Right atrium auricular region (tissue), 2 donors: ENCODE measurements at regions not wholly inside any gene's neighbourhood (a gene's known extent, or its start where the extent isn't known, plus 50 kb on each side); places are given as distances from the start of the nearest gene placed in this dataset.

Experiments
- DNase-seq: peaks from one replicate; pipeline ENCODE4 v3.0.0-alpha.2; 2019; ENCODE audit warnings: low spot score
- H3K27ac ChIP-seq, 2 donors: fragments of 200-600 bp; sonication (generic); 1 replicate in 1 of 2; 2 replicates in 1 of 2; pipeline ENCODE4 v1.5.1; 2016 to 2019
- H3K27me3 ChIP-seq, 2 donors: fragments of 200-600 bp; sonication (generic); one replicate each; pipeline versions ENCODE4 v1.5.1 to v1.6.0; 2017 to 2019
- H3K36me3 ChIP-seq: fragments of 200-600 bp; sonication (generic); one replicate; pipeline ENCODE4 v1.5.1; 2016
- H3K4me1 ChIP-seq, 2 donors: fragments of 200-600 bp; sonication (generic); one replicate each; pipeline versions ENCODE4 v1.5.1 to v1.6.0; 2017 to 2019
- H3K4me3 ChIP-seq, 2 donors: fragments of 200-600 bp; sonication (generic); 1 replicate in 1 of 2; 2 replicates in 1 of 2; pipeline ENCODE4 v1.5.1; 2017 to 2019; ENCODE audit warnings: mild to moderate bottlenecking in 1 of 2, moderate library complexity in 1 of 2
- H3K9me3 ChIP-seq, 2 donors: fragments of 200-600 bp; sonication (generic); one replicate each; pipeline ENCODE4 v1.5.1; 2019
- CTCF ChIP-seq, 2 donors: fragments of 200-600 bp; sonication (generic); IDR thresholded peaks; one replicate each; pipeline ENCODE4 v1.5.1; 2019; ENCODE audit warnings: antibody characterized with exemption in 2 of 2

GRCh38 chr5:118193194-118193905 is 795.0 kb downstream of the DTWD2 start:
- Histone ChIP-seq H3K9me3 (no peaks in the 10 kb centered on the region), H3K36me3 (no peaks in the 10 kb centered on the region), H3K4me1 (no peaks in the 10 kb centered on the region), H3K4me3 (no peak overlapping the region), H3K27ac (no peak overlapping the region), H3K27me3 (no peaks in the 10 kb centered on the region)
- no peak for DNase-seq
- TF ChIP-seq CTCF (IDR thresholded peaks at IDR 0.05), result no peak

GRCh38 chr5:118185018-118185417 is 803.3 kb downstream of the DTWD2 start:
- TF ChIP-seq CTCF (IDR thresholded peaks at IDR 0.05), result no peak
- Histone ChIP-seq H3K4me1 (no peaks in the 10 kb centered on the region), H3K27ac (no peak overlapping the region), H3K27me3 (no peaks in the 10 kb centered on the region), H3K9me3 (no peaks in the 10 kb centered on the region), H3K36me3 (no peaks in the 10 kb centered on the region), H3K4me3 (no peak overlapping the region)
- no peak for DNase-seq

- H3K27me3 ChIP-seq, result no peaks in the 10 kb centered on the region
- H3K9me3 ChIP-seq, result no peaks in the 10 kb centered on the region
- no peaks in the 10 kb centered on the region for H3K36me3 ChIP-seq
- TF ChIP-seq CTCF (IDR thresholded peaks at IDR 0.05), result no peak
- no peak overlapping the region for H3K27ac ChIP-seq
- DNase-seq, result no peak
- no peak overlapping the region for H3K4me3 ChIP-seq
- H3K4me1 ChIP-seq, result no peaks in the 10 kb centered on the region
These were observed 812.2 kb downstream of the DTWD2 start for GRCh38 chr5:118176146-118176545.

- no peaks in the 10 kb centered on the region for H3K4me1 ChIP-seq
- no peaks in the 10 kb centered on the region for H3K9me3 ChIP-seq
- no peak for TF ChIP-seq CTCF (IDR thresholded peaks at IDR 0.05)
- H3K36me3 ChIP-seq, result no peaks in the 10 kb centered on the region
- H3K4me3 ChIP-seq, result no peak overlapping the region
- no peaks in the 10 kb centered on the region for H3K27me3 ChIP-seq
- no peak for DNase-seq
- no peak overlapping the region for H3K27ac ChIP-seq
These were observed 813.7 kb downstream of the DTWD2 start for GRCh38 chr5:118174671-118175070.

- TF ChIP-seq CTCF (IDR thresholded peaks at IDR 0.05), result no peak
- H3K27me3 ChIP-seq, result no peaks in the 10 kb centered on the region
These were observed 815.0 kb downstream of the DTWD2 start for GRCh38 chr5:118173340-118173739.

GRCh38 chr5:118165619-118166018 is 822.7 kb downstream of the DTWD2 start:
- DNase-seq, result no peak
- no peaks in the 10 kb centered on the region for H3K4me1 ChIP-seq
- no peak overlapping the region for H3K27ac ChIP-seq
- H3K9me3 ChIP-seq, result no peaks in the 10 kb centered on the region
- H3K36me3 ChIP-seq, result no peaks in the 10 kb centered on the region
- H3K27me3 ChIP-seq, result no peaks in the 10 kb centered on the region
- H3K4me3 ChIP-seq, result no peak overlapping the region
- TF ChIP-seq CTCF (IDR thresholded peaks at IDR 0.05), result no peak

More at GRCh38 chr5:118173340-118173739, 815.0 kb downstream of the DTWD2 start:
- no peaks in the 10 kb centered on the region for H3K4me1 ChIP-seq
- DNase-seq, result no peak
- H3K36me3 ChIP-seq, result no peaks in the 10 kb centered on the region
- H3K9me3 ChIP-seq, result no peaks in the 10 kb centered on the region
- H3K27ac ChIP-seq, result no peak overlapping the region
- no peak overlapping the region for H3K4me3 ChIP-seq
